ENCODE measurements at regions not wholly inside any gene's neighbourhood (a gene's known extent, or its start where the extent isn't known, plus 50 kb on each side); places are given as distances from the start of the nearest gene placed in this dataset.

DNA sequence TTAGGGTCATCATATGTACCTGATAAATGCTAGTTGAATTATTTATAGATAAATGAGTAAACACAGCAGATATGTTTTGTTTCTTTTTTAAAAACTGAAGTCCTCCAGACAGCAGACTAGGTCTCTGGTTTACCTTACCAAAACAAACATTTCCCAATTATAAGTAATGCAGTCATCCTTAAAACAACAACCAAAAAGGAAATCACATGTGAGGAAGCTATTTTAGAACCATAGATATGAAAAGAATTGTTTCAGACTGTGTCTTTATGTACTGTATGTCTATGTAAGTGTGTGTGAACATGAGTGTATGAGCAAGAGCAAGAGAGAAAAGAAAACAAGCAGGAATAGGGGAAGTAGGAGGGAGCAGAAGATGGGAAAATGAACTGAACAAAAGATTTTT is 441.0 kb downstream of the CPS1 start:
- H4K20me1 ChIP-seq (replicated peaks in 1 of 2; ENCODE audit: control insufficient read depth in 1 of 2, insufficient read depth in 2 of 2, low read length in 2 of 2) = no peaks in the 10 kb centered on the region
- no peak overlapping the region for H3K23ac ChIP-seq (ENCODE audit: insufficient read length)
- no peak for TF ChIP-seq RFX5 (IDR thresholded peaks at IDR 0.05; ENCODE audit: borderline replicate concordance, low read depth, low read length)
- TF ChIP-seq SRF (IDR thresholded peaks at IDR 0.05; ENCODE audit: low read depth, low read length) = no peak
- no peak for TF ChIP-seq EZH2 (IDR thresholded peaks at IDR 0.05; ENCODE audit: low read depth, low read length, severe bottlenecking)
- no peaks in the 10 kb centered on the region for H3K27me3 ChIP-seq (replicated peaks in 1 of 4; ENCODE audit: control insufficient read depth in 3 of 4, extremely low read depth in 1 of 4, insufficient read depth in 3 of 4, low read length in 3 of 4)
- no peaks in the 10 kb centered on the region for H3K4me1 ChIP-seq (replicated peaks in 1 of 4; ENCODE audit: control insufficient read depth in 3 of 4, insufficient read depth in 4 of 4, low read length in 3 of 4)
- H3K4me3 ChIP-seq (ENCODE audit: extremely low read depth in 1 of 4, insufficient read depth in 2 of 4, low read depth in 3 of 4, low read length in 4 of 4) = no peak overlapping the region
- H2AK5ac ChIP-seq (ENCODE audit: low read depth, low read length) = no peak overlapping the region
- H3K18ac ChIP-seq (ENCODE audit: extremely low read depth, low read length) = no peak overlapping the region
- H3K4me2 ChIP-seq (ENCODE audit: insufficient read depth in 1 of 2, low read depth in 2 of 2, low read length in 2 of 2) = no peak overlapping the region
- H2BK5ac ChIP-seq (ENCODE audit: low read depth, low read length) = no peak overlapping the region
- H3K9me3 ChIP-seq (ENCODE audit: insufficient read depth in 2 of 2, low read depth in 1 of 2, low read length in 1 of 2) = no peaks in the 10 kb centered on the region
- no peaks in the 10 kb centered on the region for H3K36me3 ChIP-seq (ENCODE audit: control insufficient read depth in 2 of 4, insufficient read depth in 4 of 4, low read length in 3 of 4)
- no peak overlapping the region for H3K4ac ChIP-seq (replicated peaks; ENCODE audit: insufficient read length, low read depth, low read length)
- no peak overlapping the region for H3K9ac ChIP-seq (replicated peaks in 1 of 4; ENCODE audit: extremely low read depth in 1 of 4, low read depth in 3 of 4, low read length in 3 of 4)
- no peak overlapping the region for H2BK20ac ChIP-seq (ENCODE audit: low read length)
- no peak overlapping the region for H3K27ac ChIP-seq (ENCODE audit: low read depth, low read length)
- POLR2A ChIA-PET (ENCODE audit: partially characterized antibody) = no interaction called here
- CTCF ChIA-PET (ENCODE audit: partially characterized antibody) = no interaction called here
- FAIRE-seq (no peak), DNase-seq (ENCODE audit: low read depth in 1 of 2, low spot score in 2 of 2) (no peak)
- no peak overlapping the region for H4K5ac ChIP-seq (ENCODE audit: insufficient read length, low read depth, low read length)
- H4K91ac ChIP-seq (replicated peaks; ENCODE audit: insufficient read length, low read length) = no peak overlapping the region
- H2BK120ac ChIP-seq (replicated peaks; ENCODE audit: low read depth, low read length) = no peak overlapping the region
- H3K14ac ChIP-seq (ENCODE audit: insufficient read length) = no peak overlapping the region
- H2BK15ac ChIP-seq (ENCODE audit: low read length) = no peak overlapping the region
- no peaks in the 10 kb centered on the region for H3K23me2 ChIP-seq (ENCODE audit: low read depth, low read length)
- no peak overlapping the region for H2AFZ ChIP-seq (ENCODE audit: low read length)
- no peak overlapping the region for H4K8ac ChIP-seq (ENCODE audit: extremely low read depth, insufficient read depth, low read length)
- H2BK12ac ChIP-seq (ENCODE audit: low read depth, low read length) = no peak overlapping the region
- no peaks in the 10 kb centered on the region for H3K79me1 ChIP-seq (ENCODE audit: low read depth, low read length)
- no peaks in the 10 kb centered on the region for H3K79me2 ChIP-seq (ENCODE audit: control insufficient read depth in 1 of 2, insufficient read depth in 2 of 2, low read length in 2 of 2)
- peak overlapping the region; percentile 53 for H3K56ac ChIP-seq (replicated peaks; ENCODE audit: insufficient read length, low read depth, low read length)
